Activated CD4-positive, alpha-beta T cell treated with anti-CD3 and anti-CD28 coated beads for 4 hours (primary cell): ENCODE measurements at regions not wholly inside any gene's neighbourhood (a gene's known extent, or its start where the extent isn't known, plus 50 kb on each side); places are given as distances from the start of the nearest gene placed in this dataset.
"Not testable (repeated sequence)": the region's sequence is repeated elsewhere in the genome, so short reads cannot be mapped to it uniquely, and the experiment has no call there.

Experiments used
- DNase-seq, 2 donors: peaks; one replicate each; pipeline ENCODE4 v3.0.0-alpha.2; 2020

- no peak for DNase-seq
Measured at GRCh38 chr5:163185315-163185714, 252.1 kb upstream of the CCNG1 start.

- DNase-seq = no peak
Measured at GRCh38 chr5:163189023-163189553, 248.3 kb upstream of the CCNG1 start.

- DNase-seq = no peak
Measured at GRCh38 chr5:163190283-163190682, 247.1 kb upstream of the CCNG1 start.

- DNase-seq = no peak
Measured at GRCh38 chr5:163190784-163191183, 246.6 kb upstream of the CCNG1 start.

GRCh38 chr5:163193886-163194285, 243.5 kb upstream of the CCNG1 start:
- DNase-seq = no peak

GRCh38 chr5:163205645-163206044, 231.8 kb upstream of the CCNG1 start:
- no peak for DNase-seq

- DNase-seq = no peak
Measured at GRCh38 chr5:163221581-163221980, 215.8 kb upstream of the CCNG1 start.

GRCh38 chr5:163222982-163223381, 214.4 kb upstream of the CCNG1 start:
- DNase-seq = no peak

- no peak for DNase-seq
Measured at GRCh38 chr5:163244445-163244987, 192.9 kb upstream of the CCNG1 start.

- DNase-seq = no peak
Measured at GRCh38 chr5:163245584-163245983, 191.8 kb upstream of the CCNG1 start.

GRCh38 chr5:163248333-163248732, 189.1 kb upstream of the CCNG1 start:
- no peak for DNase-seq

GRCh38 chr5:163248871-163249270, 188.5 kb upstream of the CCNG1 start:
- no peak for DNase-seq

GRCh38 chr5:163252950-163253349, 184.4 kb upstream of the CCNG1 start:
- no peak for DNase-seq

- no peak for DNase-seq
Measured at GRCh38 chr5:163259495-163259894, 177.9 kb upstream of the CCNG1 start.

GRCh38 chr5:163260471-163260870, 176.9 kb upstream of the CCNG1 start:
- DNase-seq = no peak

- DNase-seq = no peak
Measured at GRCh38 chr5:163260961-163261360, 176.4 kb upstream of the CCNG1 start.

- DNase-seq = no peak
Measured at GRCh38 chr5:163261647-163262269, 175.6 kb upstream of the CCNG1 start.

GRCh38 chr5:163266249-163266648, 171.1 kb upstream of the CCNG1 start:
- DNase-seq = not testable (repeated sequence)

GRCh38 chr5:163269624-163270023, 167.8 kb upstream of the CCNG1 start:
- DNase-seq = no peak

GRCh38 chr5:163276466-163276865, 160.9 kb upstream of the CCNG1 start:
- DNase-seq = no peak

GRCh38 chr5:163280897-163281296, 156.5 kb upstream of the CCNG1 start:
- not testable (repeated sequence) for DNase-seq

- DNase-seq = no peak
Measured at GRCh38 chr5:163281512-163281911, 155.9 kb upstream of the CCNG1 start.

GRCh38 chr5:163293836-163294235, 143.6 kb upstream of the CCNG1 start:
- no peak for DNase-seq

- DNase-seq = no peak
Measured at GRCh38 chr5:163303718-163304117, 133.7 kb upstream of the CCNG1 start.

GRCh38 chr5:163305655-163306054, 131.7 kb upstream of the CCNG1 start:
- DNase-seq = no peak
